DND-41 (cell line): ENCODE measurements at regions not wholly inside any gene's neighbourhood (a gene's known extent, or its start where the extent isn't known, plus 50 kb on each side); places are given as distances from the start of the nearest gene placed in this dataset.
"Not testable (repeated sequence)": the region's sequence is repeated elsewhere in the genome, so short reads cannot be mapped to it uniquely, and the experiment has no call there.

ENCODE experiments used
- ATAC-seq: fragments of 200-7000 bp; cut with Tn5 transposase; 3 replicates; pipeline ENCODE4 v1.9.1; 2021; ENCODE audit warnings: low read depth; ENCODE audit not compliant: insufficient read depth
- DNase-seq: peaks from one replicate; pipeline ENCODE4 v3.0.0-alpha.2; 2020
- H2AFZ ChIP-seq: 2 replicates; pipeline ENCODE4 v1.6.0; 2012; ENCODE audit warnings: low read depth, low read length
- H3K27ac ChIP-seq: 2 replicates; pipeline ENCODE4 v1.5.1; 2012; ENCODE audit warnings: low read length, inconsistent platforms
- H3K27me3 ChIP-seq: fragments of 200-600 bp; sonication (generic); 2 replicates; pipeline ENCODE4 v1.6.0; 2012; ENCODE audit warnings: low read length, mild to moderate bottlenecking, inconsistent platforms; ENCODE audit not compliant: insufficient read depth, poor library complexity
- H3K36me3 ChIP-seq: 2 replicates; pipeline ENCODE4 v1.5.1; 2012; ENCODE audit warnings: low read length, inconsistent platforms; ENCODE audit not compliant: insufficient read depth
- H3K4me1 ChIP-seq: 2 replicates; pipeline ENCODE4 v1.5.1; 2012; ENCODE audit warnings: mild to moderate bottlenecking, low read length; ENCODE audit not compliant: insufficient read depth
- H3K4me2 ChIP-seq: 2 replicates; pipeline ENCODE4 v1.6.0; 2012; ENCODE audit warnings: mild to moderate bottlenecking, moderate library complexity, low read length, inconsistent platforms; ENCODE audit not compliant: insufficient read depth
- H3K4me3 ChIP-seq, 2 experiments: fragments of 200-600 bp in 1 of 2; shearing (Covaris generic) in 1 of 2; 2 replicates each; pipeline ENCODE4 v1.5.1; 2012 to 2016; ENCODE audit warnings: inconsistent platforms in 2 of 2, low read length in 2 of 2, mild to moderate bottlenecking in 2 of 2, low read depth in 1 of 2, moderate library complexity in 1 of 2
- H3K79me2 ChIP-seq: 2 replicates; pipeline ENCODE4 v1.6.0; 2012; ENCODE audit warnings: low read length, inconsistent platforms; ENCODE audit not compliant: insufficient read depth
- H3K9ac ChIP-seq: 2 replicates; pipeline ENCODE4 v1.6.0; 2012; ENCODE audit warnings: low read depth, mild to moderate bottlenecking, inconsistent platforms, low read length, moderate library complexity
- H3K9me3 ChIP-seq: 2 replicates; pipeline ENCODE4 v1.5.1; 2012; ENCODE audit warnings: low read length, moderate library complexity, mild to moderate bottlenecking, inconsistent platforms; ENCODE audit not compliant: insufficient read depth, severe bottlenecking
- H4K20me1 ChIP-seq: 2 replicates; pipeline ENCODE4 v1.6.0; 2012; ENCODE audit warnings: low read length; ENCODE audit not compliant: insufficient read depth
- CTCF ChIP-seq: IDR thresholded peaks from 2 replicates; pipeline ENCODE4 v1.5.1; 2012; ENCODE audit warnings: borderline replicate concordance, low read length, moderate library complexity, mild to moderate bottlenecking; ENCODE audit not compliant: poor library complexity, severe bottlenecking; ENCODE audit errors: extremely low read depth
- EZH2 ChIP-seq: IDR thresholded peaks from 3 replicates; pipeline ENCODE4 v1.6.1; 2012; ENCODE audit warnings: borderline replicate concordance, low read depth, mild to moderate bottlenecking, moderate library complexity, low read length, inconsistent platforms; ENCODE audit not compliant: severe bottlenecking

- TF ChIP-seq EZH2 (no peak), CTCF (no peak)
- no peaks in the 10 kb centered on the region for H3K79me2 ChIP-seq
- H2AFZ ChIP-seq: no peak overlapping the region
- H3K9ac ChIP-seq: no peak overlapping the region
- H4K20me1 ChIP-seq: no peaks in the 10 kb centered on the region
- ATAC-seq (no peak), DNase-seq (no peak)
- H3K27ac ChIP-seq: no peak overlapping the region
- H3K36me3 ChIP-seq: no peaks in the 10 kb centered on the region
- H3K27me3 ChIP-seq: no peaks in the 10 kb centered on the region
- H3K4me3 ChIP-seq: no peak overlapping the region
- no peaks in the 10 kb centered on the region for H3K9me3 ChIP-seq
- no peak overlapping the region for H3K4me2 ChIP-seq
- no peaks in the 10 kb centered on the region for H3K4me1 ChIP-seq
These were observed 123.2 kb upstream of the TBC1D5 start for GRCh38 chr3:17865631-17866030.

- H3K4me2 ChIP-seq: no peak overlapping the region
- H3K79me2 ChIP-seq: no peaks in the 10 kb centered on the region
- no peak for TF ChIP-seq EZH2
- TF ChIP-seq CTCF: no peak
- ATAC-seq: no peak
- H3K27ac ChIP-seq: no peak overlapping the region
- H3K27me3 ChIP-seq: no peaks in the 10 kb centered on the region
- H3K4me1 ChIP-seq: no peaks in the 10 kb centered on the region
- no peak overlapping the region for H3K9ac ChIP-seq
- DNase-seq: no peak
- H2AFZ ChIP-seq: no peak overlapping the region
- H4K20me1 ChIP-seq: no peaks in the 10 kb centered on the region
- no peaks in the 10 kb centered on the region for H3K9me3 ChIP-seq
- no peak overlapping the region for H3K4me3 ChIP-seq
- H3K36me3 ChIP-seq: no peaks in the 10 kb centered on the region
These were observed 119.0 kb upstream of the TBC1D5 start for GRCh38 chr3:17861476-17861875.

- not testable (repeated sequence) for ATAC-seq, H3K4me1 ChIP-seq, H2AFZ ChIP-seq, H3K27ac ChIP-seq, H3K9me3 ChIP-seq, H3K4me2 ChIP-seq, H4K20me1 ChIP-seq, DNase-seq, H3K36me3 ChIP-seq, H3K79me2 ChIP-seq, H3K27me3 ChIP-seq, H3K4me3 ChIP-seq, H3K9ac ChIP-seq
These were observed 118.5 kb upstream of the TBC1D5 start for GRCh38 chr3:17860840-17861471.

GRCh38 chr3:17852217-17852616 is 109.8 kb upstream of the TBC1D5 start:
- ATAC-seq (peak; percentile 76), DNase-seq (peak; percentile 18)
- no peak overlapping the region for H3K4me2 ChIP-seq
- H3K27ac ChIP-seq: no peak overlapping the region
- H3K9ac ChIP-seq: no peak overlapping the region
- H3K79me2 ChIP-seq: no peaks in the 10 kb centered on the region
- no peaks in the 10 kb centered on the region for H4K20me1 ChIP-seq
- no peak overlapping the region for H2AFZ ChIP-seq
- H3K36me3 ChIP-seq: no peaks in the 10 kb centered on the region
- no peaks in the 10 kb centered on the region for H3K27me3 ChIP-seq
- H3K4me1 ChIP-seq: no peaks in the 10 kb centered on the region
- no peaks in the 10 kb centered on the region for H3K9me3 ChIP-seq
- H3K4me3 ChIP-seq: no peak overlapping the region
- TF ChIP-seq EZH2 (no peak), CTCF (no peak)
